GM10266 (cell line): ENCODE measurements at regions not wholly inside any gene's neighbourhood (a gene's known extent, or its start where the extent isn't known, plus 50 kb on each side); places are given as distances from the start of the nearest gene placed in this dataset.
"Not testable (repeated sequence)": the region's sequence is repeated elsewhere in the genome, so short reads cannot be mapped to it uniquely, and the experiment has no call there.

ENCODE experiments used
- DNase-seq: peaks from one replicate; pipeline ENCODE4 v3.0.0; 2012; ENCODE audit errors: extremely low spot score
- TF ChIP-seq, protein P1 (sequence below): IDR thresholded peaks from 2 replicates; pipeline ENCODE4 v1.5.1; 2012; ENCODE audit warnings: mild to moderate bottlenecking, low read depth; ENCODE audit not compliant: control insufficient read depth, insufficient read depth; ENCODE audit errors: missing control alignments

DNA sequence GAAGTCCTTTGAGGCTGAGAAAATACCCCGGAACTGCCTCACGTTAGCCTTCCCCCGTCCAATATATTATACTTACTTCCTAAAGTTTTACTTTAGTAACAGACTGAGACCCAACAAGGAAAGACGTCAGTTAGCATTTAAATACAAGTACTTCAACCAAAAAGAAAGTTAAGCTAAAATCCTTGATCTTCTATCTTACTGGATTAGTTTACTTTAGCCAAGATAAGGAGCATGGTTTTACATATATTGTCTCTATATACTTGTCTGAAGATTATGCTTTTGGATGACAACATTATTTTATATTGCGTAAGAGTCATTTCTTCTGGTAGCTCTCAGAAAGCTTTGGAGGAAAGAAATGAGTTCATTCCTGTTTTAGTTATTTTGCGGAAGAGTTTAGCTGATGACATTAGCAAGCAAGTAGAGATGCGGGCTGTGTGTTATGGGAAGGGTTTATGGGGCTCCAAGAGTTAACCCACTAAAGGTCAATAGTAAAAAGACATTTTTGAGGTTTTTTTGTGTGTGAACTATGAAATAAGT, 532.9 kb downstream of the ZNF516 start:
- TF ChIP-seq, protein P1, sequence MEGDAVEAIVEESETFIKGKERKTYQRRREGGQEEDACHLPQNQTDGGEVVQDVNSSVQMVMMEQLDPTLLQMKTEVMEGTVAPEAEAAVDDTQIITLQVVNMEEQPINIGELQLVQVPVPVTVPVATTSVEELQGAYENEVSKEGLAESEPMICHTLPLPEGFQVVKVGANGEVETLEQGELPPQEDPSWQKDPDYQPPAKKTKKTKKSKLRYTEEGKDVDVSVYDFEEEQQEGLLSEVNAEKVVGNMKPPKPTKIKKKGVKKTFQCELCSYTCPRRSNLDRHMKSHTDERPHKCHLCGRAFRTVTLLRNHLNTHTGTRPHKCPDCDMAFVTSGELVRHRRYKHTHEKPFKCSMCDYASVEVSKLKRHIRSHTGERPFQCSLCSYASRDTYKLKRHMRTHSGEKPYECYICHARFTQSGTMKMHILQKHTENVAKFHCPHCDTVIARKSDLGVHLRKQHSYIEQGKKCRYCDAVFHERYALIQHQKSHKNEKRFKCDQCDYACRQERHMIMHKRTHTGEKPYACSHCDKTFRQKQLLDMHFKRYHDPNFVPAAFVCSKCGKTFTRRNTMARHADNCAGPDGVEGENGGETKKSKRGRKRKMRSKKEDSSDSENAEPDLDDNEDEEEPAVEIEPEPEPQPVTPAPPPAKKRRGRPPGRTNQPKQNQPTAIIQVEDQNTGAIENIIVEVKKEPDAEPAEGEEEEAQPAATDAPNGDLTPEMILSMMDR = no peak
- no peak for DNase-seq

DNA sequence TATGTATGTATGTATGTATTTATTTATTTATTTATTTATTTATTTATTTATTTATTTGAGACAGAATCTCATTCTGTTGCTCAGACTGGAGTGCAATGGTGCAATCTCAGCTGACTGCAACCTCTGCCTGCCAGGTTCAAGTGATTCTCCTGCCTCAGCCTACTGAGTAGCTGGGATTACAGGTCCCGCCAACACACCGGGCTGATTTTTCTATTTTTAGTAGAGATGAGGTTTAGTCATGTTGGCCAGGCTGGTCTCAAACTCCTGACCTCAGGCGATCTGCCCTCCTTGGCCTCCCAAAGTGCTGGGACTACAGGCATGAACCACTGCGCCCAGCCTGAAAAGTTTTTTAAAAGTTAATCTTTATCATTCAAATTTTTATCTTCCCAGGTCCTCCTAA, 532.9 kb upstream of the SMIM21 start:
- DNase-seq = not testable (repeated sequence)

DNA sequence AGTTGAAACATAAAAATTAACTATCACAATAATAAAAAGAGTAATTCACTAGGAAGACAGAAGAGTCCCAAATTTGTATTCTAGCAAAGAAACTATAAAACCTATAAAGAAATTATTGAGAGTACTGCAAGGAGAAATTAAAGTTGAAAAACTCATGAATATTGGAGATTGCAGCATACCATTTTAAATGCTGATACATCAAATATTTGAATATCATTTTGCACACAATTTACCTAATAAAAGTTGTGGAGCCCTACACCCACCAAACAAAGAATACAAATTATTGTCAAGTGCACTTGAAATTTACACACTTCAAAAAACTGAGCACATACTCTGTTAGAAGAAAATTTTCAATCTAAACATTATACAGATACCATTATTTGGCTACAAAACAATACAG, 531.6 kb upstream of the SMIM21 start:
- TF ChIP-seq, protein P1 = no peak

DNA sequence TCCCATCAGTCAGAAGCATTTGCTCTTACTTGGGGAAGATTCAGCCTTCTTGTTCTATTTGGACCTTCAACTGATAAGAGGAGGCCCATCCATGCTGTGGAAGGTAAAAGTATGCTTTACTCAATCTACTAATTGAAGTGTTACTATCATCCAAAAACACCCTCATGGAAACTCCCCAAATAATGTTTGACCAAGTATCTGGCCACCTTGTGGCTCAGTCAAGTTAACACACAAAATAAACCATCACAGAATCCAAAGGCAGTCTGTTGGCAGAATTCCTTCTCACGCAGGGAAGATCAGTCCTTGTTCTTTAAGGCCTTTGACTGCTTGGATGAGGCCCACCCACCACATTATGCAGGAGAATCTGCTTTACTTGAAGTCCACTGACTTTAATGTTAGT, 531.2 kb upstream of the SMIM21 start:
- TF ChIP-seq, protein P1 = no peak
- DNase-seq = no peak

More for the DNA sequence above, 531.6 kb upstream of the SMIM21 start:
- DNase-seq = no peak

DNA sequence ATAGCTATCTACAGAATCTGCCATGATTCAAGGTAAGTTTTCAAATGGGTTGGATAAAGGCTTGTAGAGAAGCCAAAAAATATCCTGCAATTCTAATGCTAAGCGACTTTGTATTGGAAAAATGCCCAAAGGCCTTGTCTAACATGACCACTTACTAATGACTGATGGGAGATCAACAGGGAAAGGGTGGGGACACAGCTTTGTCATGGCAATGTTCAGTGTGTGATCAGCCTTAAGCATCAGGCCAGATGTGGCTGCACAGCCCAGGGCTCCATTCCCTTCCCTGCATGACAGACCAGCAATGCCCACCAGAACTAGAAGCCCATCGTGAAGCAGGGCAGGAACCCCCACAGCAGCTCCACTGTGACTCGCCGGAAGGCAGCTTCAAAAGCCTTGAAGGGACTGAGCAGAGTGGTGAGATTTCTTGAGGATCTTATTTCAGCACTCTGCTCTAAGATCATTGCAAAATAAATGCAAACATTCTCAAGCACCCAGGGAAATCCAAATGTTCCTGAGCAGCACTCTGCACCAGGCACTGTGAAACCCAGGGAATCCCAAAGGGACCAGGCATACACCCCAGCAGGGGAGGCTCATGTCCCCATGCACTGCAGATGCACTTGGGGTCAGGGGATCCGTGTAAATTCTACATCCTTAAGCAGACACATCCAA, 517.9 kb upstream of the SMIM21 start:
- TF ChIP-seq, protein P1 = no peak
- DNase-seq = no peak

DNA sequence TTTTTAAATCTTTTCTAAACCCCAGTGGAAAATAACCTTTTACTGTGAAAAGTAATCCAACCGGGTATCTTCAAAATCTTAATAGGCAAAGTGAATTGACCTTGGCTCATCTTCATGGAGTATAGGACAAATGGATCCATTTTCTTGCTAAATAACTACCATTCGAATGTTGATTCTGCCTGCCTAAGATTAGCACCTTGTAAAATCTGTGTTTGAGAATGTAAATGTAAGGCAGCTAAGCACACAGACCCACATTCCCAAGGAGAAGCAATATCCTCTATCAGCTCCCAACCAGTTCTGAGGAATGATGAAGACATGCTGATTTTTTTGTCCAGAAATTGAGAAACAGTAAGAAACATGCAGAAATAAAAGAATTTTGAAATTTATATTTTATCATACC, 509.8 kb upstream of the SMIM21 start:
- DNase-seq = no peak
- TF ChIP-seq, protein P1 = no peak

DNA sequence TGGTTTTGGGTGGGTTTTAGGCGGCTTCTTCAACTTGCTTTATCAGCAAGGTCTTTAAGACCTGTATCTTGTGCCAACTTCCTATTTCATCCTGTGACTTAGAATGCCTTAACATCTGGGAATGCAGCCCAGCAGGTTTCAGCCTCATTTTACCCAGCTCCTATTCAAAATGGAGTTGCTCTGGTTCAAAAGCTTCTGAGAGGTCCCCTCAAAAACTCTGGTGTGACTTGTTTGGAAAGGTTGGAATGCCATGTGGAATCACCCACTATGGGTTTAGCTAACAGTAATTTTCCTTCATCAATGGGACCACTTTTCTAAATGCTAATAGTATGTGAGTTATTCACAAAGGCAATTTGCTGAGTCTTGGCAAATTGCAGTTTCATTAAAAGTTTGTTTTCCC, 509.4 kb upstream of the SMIM21 start:
- no peak for DNase-seq
- TF ChIP-seq, protein P1 = no peak
